ENCODE measurements at regions not wholly inside any gene's neighbourhood (a gene's known extent, or its start where the extent isn't known, plus 50 kb on each side); places are given as distances from the start of the nearest gene placed in this dataset.

- Histone ChIP-seq H3K9me3 (ENCODE audit: low read length) (no peaks in the 10 kb centered on the region), H3K27ac (ENCODE audit: low read length) (no peak overlapping the region), H3K4me2 (ENCODE audit: low read depth, low read length, poor library complexity, severe bottlenecking) (no peak overlapping the region), H3K9ac (ENCODE audit: low read length) (no peak overlapping the region), H2AFZ (ENCODE audit: low read length) (no peak overlapping the region), H3K79me2 (ENCODE audit: low read length) (no peaks in the 10 kb centered on the region), H3K36me3 (ENCODE audit: insufficient read depth, low read length) (no peaks in the 10 kb centered on the region), H3K27me3 (ENCODE audit: low read length) (no peaks in the 10 kb centered on the region), H3K4me3 (ENCODE audit: low read length) (no peak overlapping the region), H3K4me1 (ENCODE audit: low read length) (no peaks in the 10 kb centered on the region), H4K20me1 (ENCODE audit: insufficient read depth, low read depth, low read length) (no peaks in the 10 kb centered on the region), H3K9me2 (replicated peaks; ENCODE audit: insufficient read depth, low read length) (no peaks in the 10 kb centered on the region)
- no peak for DNase-seq
These were observed 411.7 kb downstream of the HS3ST3B1 start for GRCh38 chr17:14712611-14713021.

DNA sequence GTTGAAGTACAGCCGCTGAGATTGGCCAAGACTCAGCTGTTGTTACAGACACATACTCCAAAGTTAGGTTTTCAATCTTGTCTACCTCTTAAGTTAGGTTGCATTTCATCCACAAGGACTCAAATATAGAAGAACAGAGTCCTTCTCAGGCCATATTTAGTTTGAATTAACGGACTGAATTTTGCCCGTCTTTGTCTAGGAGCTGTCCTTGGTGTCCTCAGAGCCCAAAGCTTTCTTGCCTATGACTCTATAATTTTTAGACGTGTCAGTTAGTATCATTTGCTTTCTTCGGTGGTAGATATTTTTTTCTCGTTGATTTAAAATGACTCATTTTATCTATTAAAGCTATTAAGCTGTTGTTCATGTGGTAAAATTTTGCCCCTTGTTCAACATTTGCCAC is 403.2 kb downstream of the HS3ST3B1 start:
- no peak for DNase-seq
- Histone ChIP-seq H3K4me1 (ENCODE audit: low read length) (no peaks in the 10 kb centered on the region), H3K4me2 (ENCODE audit: low read depth, low read length, poor library complexity, severe bottlenecking) (no peak overlapping the region), H3K79me2 (ENCODE audit: low read length) (no peaks in the 10 kb centered on the region), H3K9me2 (replicated peaks; ENCODE audit: insufficient read depth, low read length) (no peaks in the 10 kb centered on the region), H3K27me3 (ENCODE audit: low read length) (no peaks in the 10 kb centered on the region), H2AFZ (ENCODE audit: low read length) (no peak overlapping the region), H3K27ac (ENCODE audit: low read length) (no peak overlapping the region), H3K4me3 (ENCODE audit: low read length) (no peak overlapping the region), H3K36me3 (ENCODE audit: insufficient read depth, low read length) (no peaks in the 10 kb centered on the region), H3K9ac (ENCODE audit: low read length) (no peak overlapping the region), H4K20me1 (ENCODE audit: insufficient read depth, low read depth, low read length) (no peaks in the 10 kb centered on the region), H3K9me3 (ENCODE audit: low read length) (no peaks in the 10 kb centered on the region)

DNA sequence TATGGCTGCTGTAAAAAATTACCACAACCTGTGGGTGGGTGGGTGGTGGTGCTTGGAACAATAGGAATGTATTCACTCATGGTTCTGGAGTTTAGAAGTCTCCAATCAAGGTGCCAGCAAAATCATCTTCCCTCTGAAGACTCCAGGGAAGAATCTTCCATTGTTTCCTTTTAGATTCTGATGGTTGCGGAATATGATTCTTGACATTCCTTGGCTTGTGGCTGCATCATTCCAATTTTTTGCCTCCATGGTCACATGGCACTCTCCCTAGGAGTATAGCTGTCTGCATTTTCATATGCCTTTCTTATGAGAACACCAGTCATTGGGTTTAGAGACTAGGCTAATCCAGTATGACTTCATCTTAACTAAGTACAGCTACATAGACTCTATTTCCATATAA is 401.0 kb downstream of the HS3ST3B1 start:
- Histone ChIP-seq H3K27me3 (ENCODE audit: low read length) (no peaks in the 10 kb centered on the region), H3K27ac (ENCODE audit: low read length) (no peak overlapping the region), H3K36me3 (ENCODE audit: insufficient read depth, low read length) (no peaks in the 10 kb centered on the region), H3K4me3 (ENCODE audit: low read length) (no peak overlapping the region), H3K9ac (ENCODE audit: low read length) (no peak overlapping the region), H4K20me1 (ENCODE audit: insufficient read depth, low read depth, low read length) (no peaks in the 10 kb centered on the region), H3K9me2 (replicated peaks; ENCODE audit: insufficient read depth, low read length) (no peaks in the 10 kb centered on the region), H3K9me3 (ENCODE audit: low read length) (no peaks in the 10 kb centered on the region), H2AFZ (ENCODE audit: low read length) (no peak overlapping the region), H3K4me1 (ENCODE audit: low read length) (no peaks in the 10 kb centered on the region), H3K4me2 (ENCODE audit: low read depth, low read length, poor library complexity, severe bottlenecking) (no peak overlapping the region), H3K79me2 (ENCODE audit: low read length) (no peaks in the 10 kb centered on the region)
- no peak for DNase-seq

DNA sequence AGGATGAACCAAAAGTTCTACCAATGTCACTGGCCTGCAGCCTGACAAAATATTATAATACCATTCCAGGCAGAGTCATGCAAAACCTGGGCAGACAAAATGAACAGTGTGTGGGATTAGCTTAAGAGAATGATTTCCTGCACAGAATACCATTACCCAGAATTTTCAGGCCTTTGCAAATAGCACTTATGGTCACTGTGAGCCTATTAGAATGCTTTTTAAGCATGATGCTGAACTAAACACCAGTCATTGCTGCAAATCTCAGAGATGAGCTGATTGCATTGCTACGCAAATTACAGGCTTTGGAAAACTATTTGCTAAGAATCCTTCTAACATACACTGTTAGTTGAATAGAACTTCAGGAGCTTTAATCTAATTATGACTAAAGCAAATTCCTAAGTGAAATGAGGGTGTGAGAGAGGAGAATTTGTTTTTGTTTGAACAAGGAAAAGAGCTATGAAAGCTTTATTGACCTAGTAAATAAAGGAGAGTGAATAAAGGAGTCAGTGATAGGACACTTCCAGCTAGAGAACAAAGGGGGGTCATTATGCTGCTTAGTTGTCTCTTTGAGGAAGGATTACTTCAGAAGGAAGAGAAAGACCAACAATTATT is 398.8 kb downstream of the HS3ST3B1 start:
- no peaks in the 10 kb centered on the region for H3K4me1 ChIP-seq (ENCODE audit: low read length)
- no peak overlapping the region for H3K9ac ChIP-seq (ENCODE audit: low read length)
- no peak overlapping the region for H3K4me3 ChIP-seq (ENCODE audit: low read length)
- no peaks in the 10 kb centered on the region for H3K9me3 ChIP-seq (ENCODE audit: low read length)
- no peak overlapping the region for H3K4me2 ChIP-seq (ENCODE audit: low read depth, low read length, poor library complexity, severe bottlenecking)
- H3K27ac ChIP-seq (ENCODE audit: low read length): no peak overlapping the region
- H4K20me1 ChIP-seq (ENCODE audit: insufficient read depth, low read depth, low read length): no peaks in the 10 kb centered on the region
- no peaks in the 10 kb centered on the region for H3K9me2 ChIP-seq (replicated peaks; ENCODE audit: insufficient read depth, low read length)
- H3K27me3 ChIP-seq (ENCODE audit: low read length): no peaks in the 10 kb centered on the region
- H3K79me2 ChIP-seq (ENCODE audit: low read length): no peaks in the 10 kb centered on the region
- no peak overlapping the region for H2AFZ ChIP-seq (ENCODE audit: low read length)
- no peak for DNase-seq
- H3K36me3 ChIP-seq (ENCODE audit: insufficient read depth, low read length): no peaks in the 10 kb centered on the region

GRCh38 chr17:14693382-14693781 is 392.5 kb downstream of the HS3ST3B1 start:
- Histone ChIP-seq H3K9ac (ENCODE audit: low read length) (no peak overlapping the region), H4K20me1 (ENCODE audit: insufficient read depth, low read depth, low read length) (no peaks in the 10 kb centered on the region), H3K9me2 (replicated peaks; ENCODE audit: insufficient read depth, low read length) (no peaks in the 10 kb centered on the region), H3K9me3 (ENCODE audit: low read length) (peaks cover 5% of the 10 kb centered on the region; the same call in 1 of the 2 replicates), H3K4me2 (ENCODE audit: low read depth, low read length, poor library complexity, severe bottlenecking) (no peak overlapping the region), H3K27me3 (ENCODE audit: low read length) (0 out of 2 replicates have a peak, but pooled peaks cover 2% of the 10 kb centered on the region), H3K27ac (ENCODE audit: low read length) (no peak overlapping the region), H3K4me3 (ENCODE audit: low read length) (no peak overlapping the region), H3K4me1 (ENCODE audit: low read length) (no peaks in the 10 kb centered on the region), H2AFZ (ENCODE audit: low read length) (no peak overlapping the region), H3K79me2 (ENCODE audit: low read length) (no peaks in the 10 kb centered on the region), H3K36me3 (ENCODE audit: insufficient read depth, low read length) (no peaks in the 10 kb centered on the region)
- DNase-seq: no peak

- no peaks in the 10 kb centered on the region for H3K4me1 ChIP-seq (ENCODE audit: low read length)
- H3K36me3 ChIP-seq (ENCODE audit: insufficient read depth, low read length): no peaks in the 10 kb centered on the region
- 0 out of 2 replicates have a peak, but pooled peaks cover 2% of the 10 kb centered on the region for H3K27me3 ChIP-seq (ENCODE audit: low read length)
- H3K9me3 ChIP-seq (ENCODE audit: low read length): peaks cover 5% of the 10 kb centered on the region; the same call in 1 of the 2 replicates
- no peak overlapping the region for H3K27ac ChIP-seq (ENCODE audit: low read length)
- no peaks in the 10 kb centered on the region for H4K20me1 ChIP-seq (ENCODE audit: insufficient read depth, low read depth, low read length)
- no peak overlapping the region for H3K9ac ChIP-seq (ENCODE audit: low read length)
- no peak for DNase-seq
- no peak overlapping the region for H3K4me3 ChIP-seq (ENCODE audit: low read length)
- no peaks in the 10 kb centered on the region for H3K79me2 ChIP-seq (ENCODE audit: low read length)
- H3K4me2 ChIP-seq (ENCODE audit: low read depth, low read length, poor library complexity, severe bottlenecking): no peak overlapping the region
- no peak overlapping the region for H2AFZ ChIP-seq (ENCODE audit: low read length)
- no peaks in the 10 kb centered on the region for H3K9me2 ChIP-seq (replicated peaks; ENCODE audit: insufficient read depth, low read length)
These were observed 389.8 kb downstream of the HS3ST3B1 start for GRCh38 chr17:14690704-14691103.

GRCh38 chr17:14688134-14688533 is 387.3 kb downstream of the HS3ST3B1 start:
- Histone ChIP-seq H3K36me3 (ENCODE audit: insufficient read depth, low read length) (no peaks in the 10 kb centered on the region), H2AFZ (ENCODE audit: low read length) (no peak overlapping the region), H3K27me3 (ENCODE audit: low read length) (0 out of 2 replicates have a peak, but pooled peaks cover 2% of the 10 kb centered on the region), H3K9me2 (replicated peaks; ENCODE audit: insufficient read depth, low read length) (no peaks in the 10 kb centered on the region), H3K4me3 (ENCODE audit: low read length) (no peak overlapping the region), H3K9me3 (ENCODE audit: low read length) (peaks cover under 1% of the 10 kb centered on the region; the same call in 1 of the 2 replicates), H3K4me2 (ENCODE audit: low read depth, low read length, poor library complexity, severe bottlenecking) (no peak overlapping the region), H3K79me2 (ENCODE audit: low read length) (no peaks in the 10 kb centered on the region), H3K27ac (ENCODE audit: low read length) (no peak overlapping the region), H3K9ac (ENCODE audit: low read length) (no peak overlapping the region), H3K4me1 (ENCODE audit: low read length) (no peaks in the 10 kb centered on the region), H4K20me1 (ENCODE audit: insufficient read depth, low read depth, low read length) (no peaks in the 10 kb centered on the region)
- DNase-seq: peak; percentile 47

GRCh38 chr17:14672830-14673229 is 371.9 kb downstream of the HS3ST3B1 start:
- Histone ChIP-seq H3K9me2 (replicated peaks; ENCODE audit: insufficient read depth, low read length) (no peaks in the 10 kb centered on the region), H2AFZ (ENCODE audit: low read length) (no peak overlapping the region), H3K27ac (ENCODE audit: low read length) (no peak overlapping the region), H3K4me2 (ENCODE audit: low read depth, low read length, poor library complexity, severe bottlenecking) (no peak overlapping the region), H3K79me2 (ENCODE audit: low read length) (no peaks in the 10 kb centered on the region), H4K20me1 (ENCODE audit: insufficient read depth, low read depth, low read length) (no peaks in the 10 kb centered on the region), H3K9ac (ENCODE audit: low read length) (no peak overlapping the region), H3K4me3 (ENCODE audit: low read length) (no peak overlapping the region), H3K36me3 (ENCODE audit: insufficient read depth, low read length) (no peaks in the 10 kb centered on the region), H3K27me3 (ENCODE audit: low read length) (no peaks in the 10 kb centered on the region; the same call in 1 of the 2 replicates), H3K9me3 (ENCODE audit: low read length) (no peaks in the 10 kb centered on the region), H3K4me1 (ENCODE audit: low read length) (no peaks in the 10 kb centered on the region)
- no peak for DNase-seq
